Activated T-cell treated with anti-CD3 and anti-CD28 coated beads, Interleukin-2, amount 50 U/mL, for 72 hours (primary cell): ENCODE measurements at regions not wholly inside any gene's neighbourhood (a gene's known extent, or its start where the extent isn't known, plus 50 kb on each side); places are given as distances from the start of the nearest gene placed in this dataset.

Experiments used
- ATAC-seq, 2 donors: fragments of 150-1000 bp; cut with Tn5 transposase; replicated peaks in 1 of 2; 2 replicates each; pipeline ENCODE4 v1.10.0; 2021; ENCODE audit warnings: moderate library complexity in 2 of 2, mild to moderate bottlenecking in 1 of 2
- DNase-seq, 2 donors: peaks; one replicate each; pipeline ENCODE4 v3.0.0; 2021 to 2022; ENCODE audit warnings: mixed read lengths in 1 of 2
- H3K27ac Mint-ChIP-seq: one replicate; pipeline ENCODE4 v1.8.0; 2022; ENCODE audit warnings: mild to moderate bottlenecking, moderate library complexity, mixed read lengths
- H3K27me3 Mint-ChIP-seq: one replicate; pipeline ENCODE4 v1.8.0; 2022; ENCODE audit warnings: low read depth, mixed read lengths
- H3K36me3 Mint-ChIP-seq, 2 donors: one replicate each; pipeline ENCODE4 v1.8.0; 2022; ENCODE audit warnings: mixed read lengths in 2 of 2, mild to moderate bottlenecking in 1 of 2; ENCODE audit not compliant: insufficient read depth in 2 of 2
- H3K4me1 Mint-ChIP-seq: one replicate; pipeline ENCODE4 v1.8.0; 2022; ENCODE audit warnings: low read depth, mixed read lengths
- H3K4me3 Mint-ChIP-seq, 2 donors: one replicate each; pipeline ENCODE4 v1.8.0; 2022; ENCODE audit warnings: mild to moderate bottlenecking in 2 of 2, mixed read lengths in 2 of 2, moderate library complexity in 2 of 2
- H3K9me3 Mint-ChIP-seq, 2 donors: one replicate each; pipeline ENCODE4 v1.8.0; 2022; ENCODE audit warnings: mixed read lengths in 2 of 2

- H3K27ac Mint-ChIP-seq = no peak overlapping the region
- H3K9me3 Mint-ChIP-seq = no peaks in the 10 kb centered on the region
- DNase-seq (no peak), ATAC-seq (no peak)
- H3K4me1 Mint-ChIP-seq = peaks cover 19% of the 10 kb centered on the region
- H3K4me3 Mint-ChIP-seq = peak overlapping the region in 1 of 2 donors; percentile 21
- no peaks in the 10 kb centered on the region for H3K27me3 Mint-ChIP-seq
- no peaks in the 10 kb centered on the region for H3K36me3 Mint-ChIP-seq
Observed at GRCh38 chrX:10051866-10052480, 84.8 kb downstream of the CLDN34 start.

- no peaks in the 10 kb centered on the region for H3K36me3 Mint-ChIP-seq
- peaks cover 19% of the 10 kb centered on the region for H3K4me1 Mint-ChIP-seq
- no peaks in the 10 kb centered on the region for H3K27me3 Mint-ChIP-seq
- no peak overlapping the region for H3K4me3 Mint-ChIP-seq
- DNase-seq (no peak), ATAC-seq (no peak)
- H3K27ac Mint-ChIP-seq = no peak overlapping the region
- H3K9me3 Mint-ChIP-seq = no peaks in the 10 kb centered on the region
Observed at GRCh38 chrX:10052906-10053625, 85.9 kb downstream of the CLDN34 start.

GRCh38 chrX:10054396-10054795 lies 87.2 kb downstream of the CLDN34 start:
- Mint-ChIP-seq H3K27ac (no peak overlapping the region), H3K36me3 (no peaks in the 10 kb centered on the region), H3K4me3 (no peak overlapping the region), H3K4me1 (peaks cover 19% of the 10 kb centered on the region), H3K9me3 (no peaks in the 10 kb centered on the region), H3K27me3 (no peaks in the 10 kb centered on the region)
- ATAC-seq = no peak
- no peak for DNase-seq

- Mint-ChIP-seq H3K27me3 (no peaks in the 10 kb centered on the region), H3K9me3 (no peaks in the 10 kb centered on the region), H3K36me3 (no peaks in the 10 kb centered on the region), H3K4me1 (peaks cover 19% of the 10 kb centered on the region), H3K4me3 (no peak overlapping the region), H3K27ac (no peak overlapping the region)
- ATAC-seq (no peak), DNase-seq (no peak)
Observed at GRCh38 chrX:10055430-10055829, 88.3 kb downstream of the CLDN34 start.

- no peaks in the 10 kb centered on the region for H3K4me1 Mint-ChIP-seq
- H3K9me3 Mint-ChIP-seq = no peaks in the 10 kb centered on the region
- peaks cover 0 to 2% of the 10 kb centered on the region in 2 donors for H3K36me3 Mint-ChIP-seq
- no peak overlapping the region for H3K4me3 Mint-ChIP-seq
- ATAC-seq (no peak), DNase-seq (no peak)
- no peak overlapping the region for H3K27ac Mint-ChIP-seq
- no peaks in the 10 kb centered on the region for H3K27me3 Mint-ChIP-seq
Observed at GRCh38 chrX:10062352-10062751, 94.4 kb upstream of the CLCN4 start.

- Mint-ChIP-seq H3K27ac (no peak overlapping the region), H3K9me3 (no peaks in the 10 kb centered on the region), H3K27me3 (no peaks in the 10 kb centered on the region), H3K36me3 (peaks cover 0 to 2% of the 10 kb centered on the region in 2 donors), H3K4me3 (no peak overlapping the region), H3K4me1 (no peaks in the 10 kb centered on the region)
- no peak for ATAC-seq
- no peak for DNase-seq
Observed at GRCh38 chrX:10062980-10063379, 93.8 kb upstream of the CLCN4 start.

GRCh38 chrX:10064736-10065135 lies 92.0 kb upstream of the CLCN4 start:
- Mint-ChIP-seq H3K9me3 (no peaks in the 10 kb centered on the region), H3K4me3 (no peak overlapping the region), H3K27ac (no peak overlapping the region), H3K4me1 (no peaks in the 10 kb centered on the region), H3K27me3 (no peaks in the 10 kb centered on the region), H3K36me3 (peaks cover 0 to 2% of the 10 kb centered on the region in 2 donors)
- DNase-seq = no peak
- ATAC-seq = no peak

GRCh38 chrX:10070714-10071436 lies 85.9 kb upstream of the CLCN4 start:
- DNase-seq = no peak
- H3K27me3 Mint-ChIP-seq = no peaks in the 10 kb centered on the region

GRCh38 chrX:10071451-10072144 lies 85.2 kb upstream of the CLCN4 start:
- peaks cover 0 to 1% of the 10 kb centered on the region in 2 donors for H3K36me3 Mint-ChIP-seq
- no peak overlapping the region for H3K27ac Mint-ChIP-seq
- peaks cover 12% of the 10 kb centered on the region for H3K4me1 Mint-ChIP-seq
- no peak for DNase-seq
- no peaks in the 10 kb centered on the region for H3K27me3 Mint-ChIP-seq
- H3K4me3 Mint-ChIP-seq = no peak overlapping the region
- no peak for ATAC-seq
- no peaks in the 10 kb centered on the region for H3K9me3 Mint-ChIP-seq

More at GRCh38 chrX:10070714-10071436, 85.9 kb upstream of the CLCN4 start:
- Mint-ChIP-seq H3K27ac (peak overlapping the region; percentile 28), H3K36me3 (peaks cover 1 to 2% of the 10 kb centered on the region in 2 donors), H3K4me3 (no peak overlapping the region), H3K9me3 (no peaks in the 10 kb centered on the region), H3K4me1 (peaks cover 12% of the 10 kb centered on the region)
- ATAC-seq = no peak

GRCh38 chrX:10072786-10073568 lies 83.8 kb upstream of the CLCN4 start:
- Mint-ChIP-seq H3K4me3 (no peak overlapping the region), H3K9me3 (no peaks in the 10 kb centered on the region), H3K4me1 (peaks cover 22% of the 10 kb centered on the region), H3K36me3 (peaks cover 0 to 1% of the 10 kb centered on the region in 2 donors), H3K27ac (no peak overlapping the region), H3K27me3 (no peaks in the 10 kb centered on the region)
- ATAC-seq = no peak
- no peak for DNase-seq

GRCh38 chrX:10073671-10074070 lies 83.1 kb upstream of the CLCN4 start:
- H3K9me3 Mint-ChIP-seq = no peaks in the 10 kb centered on the region
- no peak overlapping the region for H3K27ac Mint-ChIP-seq
- DNase-seq = no peak
- ATAC-seq = no peak
- peaks cover 0 to 1% of the 10 kb centered on the region in 2 donors for H3K36me3 Mint-ChIP-seq
- no peaks in the 10 kb centered on the region for H3K27me3 Mint-ChIP-seq
- peaks cover 26% of the 10 kb centered on the region for H3K4me1 Mint-ChIP-seq
- H3K4me3 Mint-ChIP-seq = no peak overlapping the region

- ATAC-seq (no peak), DNase-seq (no peak)
- Mint-ChIP-seq H3K27me3 (no peaks in the 10 kb centered on the region), H3K4me3 (no peak overlapping the region), H3K4me1 (peaks cover 26% of the 10 kb centered on the region), H3K27ac (no peak overlapping the region), H3K9me3 (no peaks in the 10 kb centered on the region), H3K36me3 (peaks cover 0 to 1% of the 10 kb centered on the region in 2 donors)
Observed at GRCh38 chrX:10074241-10074941, 82.4 kb upstream of the CLCN4 start.
